ENCODE measurements at regions not wholly inside any gene's neighbourhood (a gene's known extent, or its start where the extent isn't known, plus 50 kb on each side); places are given as distances from the start of the nearest gene placed in this dataset.

GRCh38 chr18:54689319-54689718 lies 98.3 kb downstream of the DYNAP start:
- 86 to 92% methylated on average over 2 of the region's 2 CpGs for WGBS, 2 donors
- DNase-seq = no peak
- intact Hi-C loops (cut with DNase I; ENCODE audit: low total_unique reads) = loop anchor here (10.0 kb wide), 1 partner anchor 295 kb away; no protein-coding TSS in a partner anchor

GRCh38 chr18:54690198-54690597 lies 99.2 kb downstream of the DYNAP start:
- WGBS, 2 donors = 64 to 67% methylated on average over 5 of the region's 5 CpGs
- TF ChIP-seq POLR2A (IDR thresholded peaks at IDR 0.05) (no peak), CTCF (IDR thresholded peaks at IDR 0.05) (no peak)
- Histone ChIP-seq H3K9me3 (no peaks in the 10 kb centered on the region), H3K4me1 (no peaks in the 10 kb centered on the region), H3K27me3 (no peaks in the 10 kb centered on the region), H3K4me3 (no peak overlapping the region), H3K27ac (no peak overlapping the region), H3K36me3 (ENCODE audit: low read depth, missing control alignments) (no peaks in the 10 kb centered on the region)
- intact Hi-C loops (cut with DNase I; ENCODE audit: low total_unique reads) = no loop called here
- DNase-seq = no peak

More at GRCh38 chr18:54689319-54689718, 98.3 kb downstream of the DYNAP start:
- Histone ChIP-seq H3K27ac (no peak overlapping the region), H3K9me3 (no peaks in the 10 kb centered on the region), H3K27me3 (no peaks in the 10 kb centered on the region), H3K4me3 (no peak overlapping the region), H3K36me3 (ENCODE audit: low read depth, missing control alignments) (no peaks in the 10 kb centered on the region), H3K4me1 (no peaks in the 10 kb centered on the region)
- TF ChIP-seq POLR2A (IDR thresholded peaks at IDR 0.05) = no peak
- no peak for TF ChIP-seq CTCF (IDR thresholded peaks at IDR 0.05)

DNA sequence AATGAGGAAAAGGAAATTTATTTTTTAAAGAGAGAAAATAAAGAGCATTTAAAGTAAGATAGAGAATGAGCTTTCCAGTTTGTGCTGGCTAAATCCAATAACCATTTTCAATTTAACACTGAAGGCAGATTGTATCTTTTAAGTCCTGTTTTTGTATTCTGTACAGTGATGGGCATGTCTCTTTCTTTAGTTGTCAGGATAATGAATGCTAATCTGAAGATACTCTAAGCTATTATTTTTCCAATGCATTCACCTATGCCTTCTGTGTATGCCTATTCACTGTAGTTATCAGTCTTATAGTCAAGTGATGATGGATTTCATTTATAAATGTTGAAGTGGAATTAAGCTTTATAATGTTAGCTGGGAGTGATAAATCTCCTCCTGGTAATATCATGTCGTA lies 101.4 kb downstream of the DYNAP start:
- Histone ChIP-seq H3K36me3 (ENCODE audit: low read depth, missing control alignments) (no peaks in the 10 kb centered on the region), H3K27ac (no peak overlapping the region), H3K9me3 (no peaks in the 10 kb centered on the region), H3K4me1 (no peaks in the 10 kb centered on the region), H3K4me3 (no peak overlapping the region), H3K27me3 (no peaks in the 10 kb centered on the region)
- TF ChIP-seq CTCF (IDR thresholded peaks at IDR 0.05) = no peak
- TF ChIP-seq POLR2A (IDR thresholded peaks at IDR 0.05) = no peak
- intact Hi-C loops (cut with DNase I; ENCODE audit: low total_unique reads) = no loop called here
- WGBS, 2 donors = 82 to 92% methylated on average over 1 of the region's 1 CpG
- DNase-seq = no peak

DNA sequence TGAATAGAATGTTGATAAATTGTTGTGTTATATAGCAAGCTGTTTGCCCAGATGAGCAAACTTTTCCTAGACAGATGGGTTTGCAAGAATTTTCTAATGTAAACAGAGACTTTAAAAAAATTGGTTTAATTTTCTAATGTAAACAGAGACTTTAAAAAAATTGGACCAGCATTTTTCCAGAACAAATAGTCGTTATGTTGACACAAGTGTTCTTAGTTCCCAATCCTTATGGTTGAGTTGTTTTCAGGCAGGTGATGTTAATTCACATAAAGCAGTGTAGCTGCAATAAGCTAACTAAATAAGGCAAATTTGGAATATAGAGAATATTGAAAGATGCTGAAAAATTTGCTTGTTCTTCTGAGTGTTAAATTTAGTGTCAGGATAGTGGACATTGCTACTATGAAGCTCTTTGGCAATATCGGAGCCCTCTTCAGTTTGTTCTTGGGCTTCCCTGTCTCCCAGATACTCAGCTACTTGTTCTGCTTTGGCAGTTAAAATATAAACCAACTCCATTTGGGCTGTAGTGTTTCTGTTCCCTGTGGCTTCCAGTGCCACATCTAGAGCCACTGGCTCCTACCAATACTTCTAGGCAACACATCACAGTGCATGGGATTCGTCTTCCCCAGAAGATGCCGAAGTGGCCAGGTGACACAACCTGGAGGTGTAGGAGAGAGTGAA lies 105.7 kb downstream of the DYNAP start:
- TF ChIP-seq CTCF (IDR thresholded peaks at IDR 0.05) = no peak
- TF ChIP-seq POLR2A (IDR thresholded peaks at IDR 0.05) = no peak
- Histone ChIP-seq H3K27me3 (no peaks in the 10 kb centered on the region), H3K4me1 (no peaks in the 10 kb centered on the region), H3K36me3 (ENCODE audit: low read depth, missing control alignments) (no peaks in the 10 kb centered on the region), H3K4me3 (no peak overlapping the region), H3K9me3 (no peaks in the 10 kb centered on the region), H3K27ac (no peak overlapping the region)
- no peak for DNase-seq
- 79 to 80% methylated on average over 4 of the region's 4 CpGs for WGBS, 2 donors
- intact Hi-C loops (cut with DNase I; ENCODE audit: low total_unique reads) = no loop called here

GRCh38 chr18:54700580-54700979 lies 109.5 kb downstream of the DYNAP start:
- intact Hi-C loops (cut with DNase I; ENCODE audit: low total_unique reads) = no loop called here
- no peak for DNase-seq
- H3K4me3 ChIP-seq = no peak overlapping the region
- 36 to 48% methylated on average over 1 of the region's 1 CpG for WGBS, 2 donors
- H3K27ac ChIP-seq = no peak overlapping the region
- H3K36me3 ChIP-seq (ENCODE audit: low read depth, missing control alignments) = no peaks in the 10 kb centered on the region
- H3K9me3 ChIP-seq = no peaks in the 10 kb centered on the region
- no peaks in the 10 kb centered on the region for H3K27me3 ChIP-seq
- TF ChIP-seq CTCF (IDR thresholded peaks at IDR 0.05) (no peak), POLR2A (IDR thresholded peaks at IDR 0.05) (no peak)
- no peaks in the 10 kb centered on the region for H3K4me1 ChIP-seq

All from testis (tissue), 2 donors.